ENCODE measurements at regions not wholly inside any gene's neighbourhood (a gene's known extent, or its start where the extent isn't known, plus 50 kb on each side); places are given as distances from the start of the nearest gene placed in this dataset.

GRCh38 chr1:47679301-47679791, 241.5 kb downstream of the FOXD2 start:
- Histone ChIP-seq H3K79me2 (replicated peaks; ENCODE audit: insufficient read depth) (no peaks in the 10 kb centered on the region), H3K27me3 (ENCODE audit: insufficient read depth) (no peaks in the 10 kb centered on the region), H2AFZ (no peak overlapping the region), H4K20me1 (replicated peaks; ENCODE audit: insufficient read depth) (no peaks in the 10 kb centered on the region), H3K4me2 (no peak overlapping the region), H3K4me3 (no peak overlapping the region), H3F3A (replicated peaks; ENCODE audit: low read depth) (no peaks in the 10 kb centered on the region), H3K27ac (ENCODE audit: low read depth) (no peak overlapping the region), H3K4me1 (ENCODE audit: insufficient read depth) (no peaks in the 10 kb centered on the region), H3K36me3 (ENCODE audit: insufficient read depth) (no peaks in the 10 kb centered on the region), H3K9me2 (ENCODE audit: insufficient read depth) (no peaks in the 10 kb centered on the region)
- no peak overlapping the region for H3K4me3 Mint-ChIP-seq
- H3K9me3 Mint-ChIP-seq, result no peaks in the 10 kb centered on the region; the same call in 2 of the 3 replicates
- H3K36me3 Mint-ChIP-seq (ENCODE audit: low read depth), result no peaks in the 10 kb centered on the region
- no peak overlapping the region for H3K27ac Mint-ChIP-seq
- TF ChIP-seq CTCF (conservative IDR thresholded peaks at IDR 0.05; ENCODE audit: low read depth in 2 of 2) (no peak), JUNB (IDR thresholded peaks at IDR 0.05; ENCODE audit: unreplicated experiment) (no peak), ZNF331 (CRISPR knock-in tag; IDR thresholded peaks at IDR 0.05; ENCODE audit: low read depth) (no peak), CREB1 (CRISPR knock-in tag; IDR thresholded peaks at IDR 0.05; ENCODE audit: low read depth) (no peak), NANOG (IDR thresholded peaks at IDR 0.05; ENCODE audit: borderline replicate concordance) (no peak), EZH2phosphoT487 (IDR thresholded peaks at IDR 0.05; ENCODE audit: unreplicated experiment) (no peak), ETS1 (IDR thresholded peaks at IDR 0.05) (no peak), EZH2 (IDR thresholded peaks at IDR 0.05; ENCODE audit: low read depth, unreplicated experiment) (no peak), ZNF114 (CRISPR knock-in tag; IDR thresholded peaks at IDR 0.05) (no peak), STAT1 (IDR thresholded peaks at IDR 0.05; ENCODE audit: unreplicated experiment) (no peak), ZNF462 (CRISPR knock-in tag; IDR thresholded peaks at IDR 0.05) (no peak)
- DNase-seq (ENCODE audit: low spot score) (no peak), ATAC-seq (no peak)
- H3K27me3 Mint-ChIP-seq (ENCODE audit: insufficient read depth, low read depth, poor library complexity), result peaks cover 16% of the 10 kb centered on the region
- peaks cover 13% of the 10 kb centered on the region for H3K4me1 Mint-ChIP-seq
